Right lobe of liver (tissue), 4 donors: ENCODE measurements at regions not wholly inside any gene's neighbourhood (a gene's known extent, or its start where the extent isn't known, plus 50 kb on each side); places are given as distances from the start of the nearest gene placed in this dataset.

Experiments
- POLR2A ChIP-seq: fragments of 450-650 bp; IDR thresholded peaks from one replicate; pipeline ENCODE4 v1.6.1; 2017; ENCODE audit warnings: antibody characterized with exemption, mild to moderate bottlenecking
- TF ChIP-seq, protein P1 (sequence below), 4 donors: fragments of 200-600 bp in 3 of 4; fragments of 450-650 bp in 1 of 4; IDR thresholded peaks; one replicate each; pipeline versions ENCODE4 v1.5.1 to v1.8.0; 2016 to 2022; ENCODE audit warnings: antibody characterized with exemption in 4 of 4, mild to moderate bottlenecking in 2 of 4
- donor health status: DM: no; HTN: no; CAD: no.
- donor health status: DM: no; HTN: no; CAD: no.
- donor health status: DM: no; HTN: yes; CAD: no.

DNA sequence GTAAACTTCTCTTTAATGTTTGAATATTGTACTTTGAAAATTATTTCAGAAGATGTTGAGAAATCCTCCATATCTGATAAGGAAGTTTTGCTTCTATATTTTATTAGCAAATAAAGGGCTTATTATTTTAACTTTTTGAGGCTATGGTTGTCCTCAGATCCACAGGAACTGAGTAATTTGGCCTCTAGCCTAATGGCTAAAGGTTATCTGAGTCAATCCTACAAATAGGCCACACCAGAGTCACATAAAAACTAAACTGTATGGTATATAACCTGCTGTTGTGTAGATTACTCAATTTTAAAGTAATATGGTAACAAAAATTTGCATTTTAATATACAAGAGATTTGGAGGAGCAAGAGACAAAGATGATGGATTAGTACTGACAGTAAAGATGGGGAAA, 549.2 kb upstream of the GRAMD2B start:
- TF ChIP-seq, protein P1, sequence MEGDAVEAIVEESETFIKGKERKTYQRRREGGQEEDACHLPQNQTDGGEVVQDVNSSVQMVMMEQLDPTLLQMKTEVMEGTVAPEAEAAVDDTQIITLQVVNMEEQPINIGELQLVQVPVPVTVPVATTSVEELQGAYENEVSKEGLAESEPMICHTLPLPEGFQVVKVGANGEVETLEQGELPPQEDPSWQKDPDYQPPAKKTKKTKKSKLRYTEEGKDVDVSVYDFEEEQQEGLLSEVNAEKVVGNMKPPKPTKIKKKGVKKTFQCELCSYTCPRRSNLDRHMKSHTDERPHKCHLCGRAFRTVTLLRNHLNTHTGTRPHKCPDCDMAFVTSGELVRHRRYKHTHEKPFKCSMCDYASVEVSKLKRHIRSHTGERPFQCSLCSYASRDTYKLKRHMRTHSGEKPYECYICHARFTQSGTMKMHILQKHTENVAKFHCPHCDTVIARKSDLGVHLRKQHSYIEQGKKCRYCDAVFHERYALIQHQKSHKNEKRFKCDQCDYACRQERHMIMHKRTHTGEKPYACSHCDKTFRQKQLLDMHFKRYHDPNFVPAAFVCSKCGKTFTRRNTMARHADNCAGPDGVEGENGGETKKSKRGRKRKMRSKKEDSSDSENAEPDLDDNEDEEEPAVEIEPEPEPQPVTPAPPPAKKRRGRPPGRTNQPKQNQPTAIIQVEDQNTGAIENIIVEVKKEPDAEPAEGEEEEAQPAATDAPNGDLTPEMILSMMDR (IDR thresholded peaks at IDR 0.05), result no peak
- TF ChIP-seq POLR2A, result no peak
